ENCODE measurements at regions not wholly inside any gene's neighbourhood (a gene's known extent, or its start where the extent isn't known, plus 50 kb on each side); places are given as distances from the start of the nearest gene placed in this dataset.

GRCh38 chr7:46705386-46706255, 784.5 kb upstream of the IGFBP3 start:
- no peak for DNase-seq

- no peak for DNase-seq
Observed at GRCh38 chr7:46696741-46697140, 775.7 kb upstream of the IGFBP3 start.

- no peak for DNase-seq
Observed at GRCh38 chr7:46695051-46695708, 774.1 kb upstream of the IGFBP3 start.

- no peak for DNase-seq
Observed at GRCh38 chr7:46694058-46694457, 773.0 kb upstream of the IGFBP3 start.

- no peak for DNase-seq
Observed at GRCh38 chr7:46687203-46687602, 766.1 kb upstream of the IGFBP3 start.

- DNase-seq = no peak
Observed at GRCh38 chr7:46685051-46685450, 764.0 kb upstream of the IGFBP3 start.

- DNase-seq = no peak
Observed at GRCh38 chr7:46682836-46683624, 762.0 kb upstream of the IGFBP3 start.

- no peak for DNase-seq
Observed at GRCh38 chr7:46681865-46682503, 760.9 kb upstream of the IGFBP3 start.

- DNase-seq = no peak
Observed at GRCh38 chr7:46680147-46680546, 759.1 kb upstream of the IGFBP3 start.

- DNase-seq = no peak
Observed at GRCh38 chr7:46679671-46680070, 758.6 kb upstream of the IGFBP3 start.

GRCh38 chr7:46678421-46678820, 757.3 kb upstream of the IGFBP3 start:
- no peak for DNase-seq

GRCh38 chr7:46675456-46675855, 754.4 kb upstream of the IGFBP3 start:
- DNase-seq = no peak

- no peak for DNase-seq
Observed at GRCh38 chr7:46672861-46673260, 751.8 kb upstream of the IGFBP3 start.

- no peak for DNase-seq
Observed at GRCh38 chr7:46671108-46671769, 750.2 kb upstream of the IGFBP3 start.

- no peak for DNase-seq
Observed at GRCh38 chr7:46669028-46669427, 748.0 kb upstream of the IGFBP3 start.

GRCh38 chr7:46664453-46664852, 743.4 kb upstream of the IGFBP3 start:
- DNase-seq = no peak

GRCh38 chr7:46663025-46663424, 742.0 kb upstream of the IGFBP3 start:
- no peak for DNase-seq

GRCh38 chr7:46661431-46661830, 740.4 kb upstream of the IGFBP3 start:
- no peak for DNase-seq

- no peak for DNase-seq
Observed at GRCh38 chr7:46660402-46660980, 739.4 kb upstream of the IGFBP3 start.

- DNase-seq = no peak
Observed at GRCh38 chr7:46658281-46658680, 737.2 kb upstream of the IGFBP3 start.

GRCh38 chr7:46654546-46655443, 733.7 kb upstream of the IGFBP3 start:
- no peak for DNase-seq
